Lower leg skin (tissue), 4 donors: ENCODE measurements at regions not wholly inside any gene's neighbourhood (a gene's known extent, or its start where the extent isn't known, plus 50 kb on each side); places are given as distances from the start of the nearest gene placed in this dataset.

Source experiments
- DNase-seq, 2 donors: peaks; one replicate each; pipeline ENCODE4 v3.0.0-alpha.2; 2019; ENCODE audit warnings: low spot score in 2 of 2
- H3K4me3 ChIP-seq: fragments of 200-600 bp; sonication (generic); 2 replicates; pipeline ENCODE4 v1.5.1; 2017; ENCODE audit warnings: mild to moderate bottlenecking, low read depth; ENCODE audit not compliant: poor library complexity, severe bottlenecking
- CTCF ChIP-seq, 3 donors: fragments of 450-650 bp; IDR thresholded peaks; one replicate each; pipeline ENCODE4 v1.5.1; 2016; ENCODE audit warnings: antibody characterized with exemption in 3 of 3, mild to moderate bottlenecking in 3 of 3, moderate library complexity in 2 of 3
- POLR2A ChIP-seq, 2 donors: fragments of 450-650 bp; IDR thresholded peaks; one replicate each; pipeline ENCODE4 v1.6.1; 2016 to 2017; ENCODE audit warnings: antibody characterized with exemption in 2 of 2, mild to moderate bottlenecking in 1 of 2, moderate library complexity in 1 of 2
- WGBS, 2 donors: methylation state at CpG; one replicate each; pipeline ENCODE4 v1.1.5; 2018; 5-methylcytosine and 5-hydroxymethylcytosine counted together
- intact Hi-C: fragments of 100-400 bp; cut with DNase I; formaldehyde crosslinking; loops from one replicate; pipeline ENCODE4 v1.15.0; 2023; ENCODE audit warnings: low total_unique reads

- peak in 1 of 2 donors; percentile 45 for DNase-seq
- H3K4me3 ChIP-seq = no peak overlapping the region
- intact Hi-C loops = no loop called here
- WGBS, 2 donors = 69 to 87% methylated on average over 5 of the region's 5 CpGs
- no peak for TF ChIP-seq CTCF (IDR thresholded peaks at IDR 0.05)
- TF ChIP-seq POLR2A (IDR thresholded peaks at IDR 0.05) = no peak
These were observed 78.0 kb upstream of the MAFB start for GRCh38 chr20:40766790-40767614.

- DNase-seq = peak in 1 of 2 donors; percentile 36
- intact Hi-C loops = no loop called here
- WGBS, 2 donors = 87 to 93% methylated on average over 3 of the region's 3 CpGs
- TF ChIP-seq CTCF (IDR thresholded peaks at IDR 0.05) (no peak), POLR2A (IDR thresholded peaks at IDR 0.05) (no peak)
- no peak overlapping the region for H3K4me3 ChIP-seq
These were observed 78.5 kb upstream of the MAFB start for GRCh38 chr20:40767615-40767924.

- no peak overlapping the region for H3K4me3 ChIP-seq
- DNase-seq = peak in 1 of 2 donors; percentile 42
- TF ChIP-seq POLR2A (IDR thresholded peaks at IDR 0.05) (no peak), CTCF (IDR thresholded peaks at IDR 0.05) (no peak)
- 89 to 90% methylated on average over 3 of the region's 3 CpGs for WGBS, 2 donors
- intact Hi-C loops = no loop called here
These were observed 79.1 kb upstream of the MAFB start for GRCh38 chr20:40768105-40768504.

- TF ChIP-seq POLR2A (IDR thresholded peaks at IDR 0.05) (no peak), CTCF (IDR thresholded peaks at IDR 0.05) (no peak)
- whole genome bisulfite sequencing, 2 donors = 54 to 59% methylated on average over 2 of the region's 2 CpGs
- intact Hi-C loops = no loop called here
- no peak overlapping the region for H3K4me3 ChIP-seq
- no peak for DNase-seq
These were observed 80.7 kb upstream of the MAFB start for GRCh38 chr20:40769677-40770285.

GRCh38 chr20:40770564-40771307 lies 81.7 kb upstream of the MAFB start:
- TF ChIP-seq POLR2A (IDR thresholded peaks at IDR 0.05) = no peak
- no peak for TF ChIP-seq CTCF (IDR thresholded peaks at IDR 0.05)
- 71 to 74% methylated on average over 13 of the region's 13 CpGs for WGBS, 2 donors
- H3K4me3 ChIP-seq = no peak overlapping the region
- no peak for DNase-seq
- intact Hi-C loops = no loop called here
